GM06990 (cell line): ENCODE measurements at regions not wholly inside any gene's neighbourhood (a gene's known extent, or its start where the extent isn't known, plus 50 kb on each side); places are given as distances from the start of the nearest gene placed in this dataset.

Source experiments
- DNase-seq: peaks from one replicate; pipeline ENCODE4 v3.0.0-alpha.2; 2011; ENCODE audit not compliant: insufficient read length; ENCODE audit errors: extremely low read depth
- H3K27me3 ChIP-seq: replicated peaks from 2 replicates; pipeline ENCODE4 v1.6.0; 2011; ENCODE audit warnings: low read length; ENCODE audit not compliant: control insufficient read depth, insufficient read depth
- H3K36me3 ChIP-seq: 2 replicates; pipeline ENCODE4 v1.5.1; 2011; ENCODE audit warnings: low read length; ENCODE audit not compliant: control insufficient read depth, insufficient read depth
- H3K4me3 ChIP-seq: replicated peaks from 2 replicates; pipeline ENCODE4 v1.5.1; 2011; ENCODE audit warnings: low read depth, mild to moderate bottlenecking, control low read depth, low read length
- TF ChIP-seq, protein P1 (sequence below): IDR thresholded peaks from 2 replicates; pipeline ENCODE4 v1.5.1; 2011; ENCODE audit warnings: low read length, control low read depth, mild to moderate bottlenecking, inconsistent platforms; ENCODE audit not compliant: insufficient read depth, poor library complexity, severe bottlenecking

DNA sequence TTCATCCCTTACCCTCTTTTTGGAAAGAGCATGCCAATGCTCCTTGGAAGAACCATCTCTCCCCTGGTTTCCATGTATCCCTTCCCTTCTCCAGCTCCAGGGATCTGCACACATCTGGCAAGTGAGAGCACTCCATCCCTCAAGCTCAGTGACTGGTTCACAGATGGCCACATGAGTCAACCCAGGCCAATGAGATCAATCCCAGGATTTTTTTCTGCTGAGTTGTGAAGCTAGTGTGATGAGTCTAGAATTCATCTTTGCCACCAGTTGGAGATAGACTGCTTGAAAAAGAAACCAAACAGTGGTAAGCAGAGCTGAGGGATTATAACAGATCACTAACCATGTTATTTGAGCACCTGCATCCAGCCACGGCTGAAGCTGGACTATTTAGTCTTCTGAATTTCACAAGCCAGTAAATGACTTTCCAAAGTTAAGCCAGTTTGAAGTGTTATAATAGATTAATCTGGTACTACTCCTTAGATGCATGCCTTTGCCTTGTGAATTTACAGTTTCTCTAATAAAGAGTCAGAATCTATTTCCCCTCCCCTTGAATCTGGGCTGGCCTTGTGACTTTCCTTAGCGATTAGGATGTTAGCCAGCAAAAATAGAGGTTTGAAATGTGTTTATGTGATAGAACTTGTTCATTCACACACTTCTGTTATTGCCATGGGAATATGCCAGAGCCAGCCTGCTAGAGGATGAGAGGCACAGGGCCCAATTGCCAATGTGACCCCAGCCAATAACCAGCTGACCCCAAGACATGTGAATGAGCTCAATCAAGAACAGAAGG, 159.8 kb downstream of the WNT5A start:
- H3K27me3 ChIP-seq: no peaks in the 10 kb centered on the region
- H3K4me3 ChIP-seq: no peak overlapping the region
- H3K36me3 ChIP-seq: no peaks in the 10 kb centered on the region
- DNase-seq: no peak
- TF ChIP-seq, protein P1, sequence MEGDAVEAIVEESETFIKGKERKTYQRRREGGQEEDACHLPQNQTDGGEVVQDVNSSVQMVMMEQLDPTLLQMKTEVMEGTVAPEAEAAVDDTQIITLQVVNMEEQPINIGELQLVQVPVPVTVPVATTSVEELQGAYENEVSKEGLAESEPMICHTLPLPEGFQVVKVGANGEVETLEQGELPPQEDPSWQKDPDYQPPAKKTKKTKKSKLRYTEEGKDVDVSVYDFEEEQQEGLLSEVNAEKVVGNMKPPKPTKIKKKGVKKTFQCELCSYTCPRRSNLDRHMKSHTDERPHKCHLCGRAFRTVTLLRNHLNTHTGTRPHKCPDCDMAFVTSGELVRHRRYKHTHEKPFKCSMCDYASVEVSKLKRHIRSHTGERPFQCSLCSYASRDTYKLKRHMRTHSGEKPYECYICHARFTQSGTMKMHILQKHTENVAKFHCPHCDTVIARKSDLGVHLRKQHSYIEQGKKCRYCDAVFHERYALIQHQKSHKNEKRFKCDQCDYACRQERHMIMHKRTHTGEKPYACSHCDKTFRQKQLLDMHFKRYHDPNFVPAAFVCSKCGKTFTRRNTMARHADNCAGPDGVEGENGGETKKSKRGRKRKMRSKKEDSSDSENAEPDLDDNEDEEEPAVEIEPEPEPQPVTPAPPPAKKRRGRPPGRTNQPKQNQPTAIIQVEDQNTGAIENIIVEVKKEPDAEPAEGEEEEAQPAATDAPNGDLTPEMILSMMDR: no peak

DNA sequence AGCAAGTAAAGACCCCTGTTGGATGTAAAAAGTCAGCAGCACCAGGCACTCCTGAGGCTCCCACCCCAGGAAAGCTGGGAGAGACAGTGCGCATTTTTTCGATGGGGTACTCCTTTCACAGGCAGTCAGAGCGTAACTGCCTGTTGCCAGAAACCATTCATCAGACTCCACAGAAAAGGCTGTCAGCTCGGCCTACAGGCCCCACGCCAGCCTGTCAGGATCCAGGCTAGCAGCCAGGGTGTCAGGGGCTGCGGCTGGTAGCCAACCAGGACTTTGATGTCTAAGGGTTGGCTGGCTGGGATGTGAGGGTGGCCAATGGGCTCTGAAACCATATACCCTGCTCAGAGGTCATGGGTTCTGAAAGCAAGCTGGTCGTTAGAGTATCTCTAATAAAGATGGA, 164.5 kb downstream of the WNT5A start:
- Histone ChIP-seq H3K36me3 (no peaks in the 10 kb centered on the region), H3K27me3 (no peaks in the 10 kb centered on the region), H3K4me3 (no peak overlapping the region)
- TF ChIP-seq, protein P1: no peak
- no peak for DNase-seq

DNA sequence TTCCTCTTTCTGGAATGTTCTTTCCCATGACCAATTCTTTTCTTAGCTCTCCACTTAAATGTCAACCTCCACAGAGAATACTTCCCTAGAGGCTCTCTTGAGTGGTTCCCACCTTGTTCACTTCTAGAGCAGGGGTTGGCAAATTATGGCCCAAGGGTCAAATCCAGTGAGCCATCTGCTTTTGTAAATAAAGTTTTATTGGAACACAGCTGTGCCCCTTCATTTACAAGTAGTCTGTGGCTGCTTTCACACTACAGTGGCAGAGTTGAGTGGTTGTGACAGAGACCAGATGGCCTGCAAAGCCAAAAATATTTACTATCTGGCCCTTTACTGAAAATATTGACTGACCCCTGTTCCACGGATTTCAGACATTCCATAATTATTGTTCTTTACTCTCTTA, 166.2 kb downstream of the WNT5A start:
- Histone ChIP-seq H3K4me3 (no peak overlapping the region), H3K27me3 (no peaks in the 10 kb centered on the region), H3K36me3 (no peaks in the 10 kb centered on the region)
- TF ChIP-seq, protein P1: no peak
- DNase-seq: no peak

DNA sequence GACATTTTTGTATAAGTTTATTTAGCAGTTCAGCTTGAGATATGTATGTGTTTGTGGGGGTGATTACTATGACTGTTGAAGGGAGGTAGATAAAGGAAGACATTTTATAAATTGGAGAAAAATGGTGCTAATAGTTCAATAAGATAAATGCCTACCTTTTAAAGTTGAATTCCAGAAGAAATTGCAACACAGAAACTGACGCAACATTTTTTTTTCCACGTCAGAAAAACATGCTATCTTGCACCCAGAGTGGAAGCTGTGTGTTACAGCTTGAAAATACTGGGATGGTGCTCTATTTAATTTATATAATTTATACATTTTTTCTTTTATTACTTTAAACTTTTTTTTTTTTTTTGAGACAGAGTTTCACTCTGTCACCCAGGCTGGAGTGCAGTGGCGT, 171.7 kb downstream of the WNT5A start:
- no peak overlapping the region for H3K4me3 ChIP-seq
- no peaks in the 10 kb centered on the region for H3K27me3 ChIP-seq
- no peaks in the 10 kb centered on the region for H3K36me3 ChIP-seq
- no peak for DNase-seq
- TF ChIP-seq, protein P1: no peak

DNA sequence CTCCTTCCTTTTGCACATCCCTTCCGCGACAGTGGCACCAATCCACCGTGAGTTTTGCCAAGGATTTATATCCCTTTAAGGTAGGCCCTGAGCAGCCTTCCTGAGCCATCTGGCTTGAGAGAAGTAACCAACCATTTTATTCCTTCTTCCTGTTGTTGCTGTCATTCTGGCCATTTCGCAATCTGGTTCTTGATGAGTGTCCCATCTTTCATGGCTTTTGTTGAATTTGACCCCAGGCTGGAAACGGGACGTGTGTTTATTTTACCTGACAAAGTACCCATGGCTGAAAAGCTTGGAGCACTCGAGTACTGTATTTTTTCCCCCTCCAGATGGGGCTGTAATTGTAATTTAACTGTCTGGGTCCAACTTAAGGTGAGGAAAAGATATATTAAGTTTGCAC, 173.4 kb downstream of the WNT5A start:
- Histone ChIP-seq H3K4me3 (no peak overlapping the region), H3K27me3 (no peaks in the 10 kb centered on the region), H3K36me3 (no peaks in the 10 kb centered on the region)
- DNase-seq: no peak
- TF ChIP-seq, protein P1: no peak

DNA sequence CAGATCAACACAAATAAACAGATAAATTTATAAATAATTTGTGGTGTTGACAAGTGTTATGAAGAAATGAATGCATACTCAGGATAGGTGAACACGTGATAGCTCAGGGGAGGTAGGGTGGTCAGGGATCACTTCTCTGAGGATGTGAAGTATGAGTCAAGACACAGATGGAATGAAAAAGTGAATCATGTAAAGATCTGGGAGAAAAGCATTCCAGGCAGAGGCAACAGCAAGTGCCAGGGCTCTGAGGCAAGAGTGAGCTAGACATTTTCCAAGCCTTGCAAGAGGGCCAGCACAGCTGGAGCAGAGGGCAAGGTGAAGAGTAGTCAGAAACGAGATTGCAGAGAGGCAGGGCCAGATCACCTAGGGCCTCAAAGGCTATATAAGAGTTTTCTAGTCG, 177.8 kb downstream of the WNT5A start:
- Histone ChIP-seq H3K36me3 (no peaks in the 10 kb centered on the region), H3K27me3 (no peaks in the 10 kb centered on the region), H3K4me3 (no peak overlapping the region)
- no peak for DNase-seq
- TF ChIP-seq, protein P1: no peak
